D721Med (cell line): ENCODE measurements at regions not wholly inside any gene's neighbourhood (a gene's known extent, or its start where the extent isn't known, plus 50 kb on each side); places are given as distances from the start of the nearest gene placed in this dataset.

ENCODE experiments used
- DNase-seq: peaks from one replicate; pipeline ENCODE4 v3.0.0; 2011; ENCODE audit warnings: low spot score; ENCODE audit not compliant: insufficient read length
- FAIRE-seq: peaks from 2 replicates; lab custom pipeline; 2011; peaks lifted over from hg19 to GRCh38; lab: Jason Lieb, UNC
- TF ChIP-seq, protein P1 (sequence below): IDR thresholded peaks from 2 replicates; pipeline ENCODE4 v1.5.1; 2012; ENCODE audit warnings: mild to moderate bottlenecking, control low read depth; ENCODE audit not compliant: insufficient read depth; ENCODE audit errors: missing control alignments

DNA sequence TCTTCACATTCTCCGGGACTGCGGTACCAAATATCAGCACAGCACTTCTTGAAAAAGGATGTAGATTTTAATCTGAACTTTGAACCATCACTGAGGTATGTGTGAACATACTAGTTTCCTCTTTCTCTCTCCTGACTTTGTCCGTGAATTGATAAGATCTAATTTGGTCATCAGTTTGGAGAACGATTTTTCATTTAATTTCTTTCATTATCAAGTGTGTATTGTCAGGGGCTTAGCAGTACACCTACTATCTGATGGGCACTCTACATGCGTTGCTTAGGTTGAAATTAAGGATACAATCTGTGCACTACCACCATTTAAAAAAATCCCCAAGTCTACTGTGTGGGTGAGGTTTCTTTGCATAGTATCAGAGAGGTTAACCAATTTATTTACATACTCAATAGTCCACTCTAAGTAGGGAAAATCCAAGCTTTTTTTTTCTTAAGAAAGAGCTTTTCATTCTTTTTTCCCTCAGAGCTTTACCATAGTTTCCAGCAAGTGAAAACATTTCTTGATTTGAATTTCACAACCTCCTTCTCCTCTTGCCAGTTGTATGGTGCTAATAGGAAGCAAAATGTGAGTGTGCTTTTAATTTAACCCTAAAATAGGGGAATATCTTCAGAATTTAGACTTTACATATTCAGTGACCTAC is 105.4 kb upstream of the ESR1 start:
- TF ChIP-seq, protein P1, sequence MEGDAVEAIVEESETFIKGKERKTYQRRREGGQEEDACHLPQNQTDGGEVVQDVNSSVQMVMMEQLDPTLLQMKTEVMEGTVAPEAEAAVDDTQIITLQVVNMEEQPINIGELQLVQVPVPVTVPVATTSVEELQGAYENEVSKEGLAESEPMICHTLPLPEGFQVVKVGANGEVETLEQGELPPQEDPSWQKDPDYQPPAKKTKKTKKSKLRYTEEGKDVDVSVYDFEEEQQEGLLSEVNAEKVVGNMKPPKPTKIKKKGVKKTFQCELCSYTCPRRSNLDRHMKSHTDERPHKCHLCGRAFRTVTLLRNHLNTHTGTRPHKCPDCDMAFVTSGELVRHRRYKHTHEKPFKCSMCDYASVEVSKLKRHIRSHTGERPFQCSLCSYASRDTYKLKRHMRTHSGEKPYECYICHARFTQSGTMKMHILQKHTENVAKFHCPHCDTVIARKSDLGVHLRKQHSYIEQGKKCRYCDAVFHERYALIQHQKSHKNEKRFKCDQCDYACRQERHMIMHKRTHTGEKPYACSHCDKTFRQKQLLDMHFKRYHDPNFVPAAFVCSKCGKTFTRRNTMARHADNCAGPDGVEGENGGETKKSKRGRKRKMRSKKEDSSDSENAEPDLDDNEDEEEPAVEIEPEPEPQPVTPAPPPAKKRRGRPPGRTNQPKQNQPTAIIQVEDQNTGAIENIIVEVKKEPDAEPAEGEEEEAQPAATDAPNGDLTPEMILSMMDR, result no peak
- FAIRE-seq, result no peak
- no peak for DNase-seq

DNA sequence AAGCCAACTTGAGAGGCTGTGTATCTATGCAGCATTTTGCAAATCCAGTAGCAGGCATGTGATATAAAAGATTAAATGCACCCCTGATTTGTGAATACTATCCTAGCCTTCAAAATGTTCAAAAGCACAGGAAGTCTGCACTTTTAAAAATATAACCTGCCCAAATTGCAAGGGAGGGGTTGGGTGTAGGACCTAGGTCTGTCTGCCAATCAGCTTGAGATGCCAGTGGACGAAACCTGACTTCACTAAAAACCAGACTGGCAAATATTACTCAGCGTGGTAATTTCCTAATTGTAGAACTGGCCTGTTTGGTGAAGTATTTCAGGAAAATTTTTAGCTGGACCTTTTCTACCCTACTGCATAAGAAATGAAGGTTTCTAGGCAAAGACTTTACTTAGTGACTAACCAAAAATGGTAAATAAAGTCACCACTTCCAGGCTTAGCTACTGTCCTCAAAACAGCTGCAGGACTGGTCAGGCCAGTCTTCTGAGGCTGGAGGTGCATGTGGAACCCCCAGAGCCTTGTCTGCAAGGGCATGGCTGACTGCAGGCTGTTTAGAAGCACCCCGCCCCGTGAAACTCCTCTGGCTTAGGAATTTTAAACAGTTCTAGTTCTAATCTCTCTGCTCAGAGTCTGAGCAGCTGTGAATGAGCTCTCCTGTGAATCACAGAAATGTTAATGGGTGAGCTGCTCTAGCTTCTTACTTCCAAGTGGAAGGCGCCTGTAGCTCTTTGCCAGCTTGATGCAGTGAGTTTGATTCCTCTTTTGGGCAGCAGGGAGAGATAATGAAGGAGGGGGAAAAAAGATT is 104.4 kb upstream of the ESR1 start:
- FAIRE-seq (no peak), DNase-seq (no peak)
- TF ChIP-seq, protein P1, result no peak

DNA sequence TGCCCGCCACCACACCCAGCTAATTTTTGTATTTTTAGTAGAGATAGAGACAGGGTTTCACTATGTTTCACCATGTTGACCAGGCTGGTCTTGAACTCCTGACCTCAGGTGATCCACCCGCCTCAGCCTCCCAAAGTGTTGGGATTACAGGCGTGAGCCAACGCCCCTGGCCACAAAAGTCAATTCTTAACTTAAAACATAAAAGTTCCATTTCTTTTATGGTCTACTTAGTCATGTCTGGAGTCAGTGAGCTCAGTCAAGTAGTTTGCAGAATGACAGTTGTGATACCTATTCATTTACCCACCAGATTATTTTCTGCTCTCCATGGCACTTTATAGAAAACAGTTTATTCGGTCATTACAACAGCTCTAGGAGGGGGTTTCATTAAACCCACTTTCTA is 103.1 kb upstream of the ESR1 start:
- TF ChIP-seq, protein P1, result no peak
- no peak for FAIRE-seq
- no peak for DNase-seq

DNA sequence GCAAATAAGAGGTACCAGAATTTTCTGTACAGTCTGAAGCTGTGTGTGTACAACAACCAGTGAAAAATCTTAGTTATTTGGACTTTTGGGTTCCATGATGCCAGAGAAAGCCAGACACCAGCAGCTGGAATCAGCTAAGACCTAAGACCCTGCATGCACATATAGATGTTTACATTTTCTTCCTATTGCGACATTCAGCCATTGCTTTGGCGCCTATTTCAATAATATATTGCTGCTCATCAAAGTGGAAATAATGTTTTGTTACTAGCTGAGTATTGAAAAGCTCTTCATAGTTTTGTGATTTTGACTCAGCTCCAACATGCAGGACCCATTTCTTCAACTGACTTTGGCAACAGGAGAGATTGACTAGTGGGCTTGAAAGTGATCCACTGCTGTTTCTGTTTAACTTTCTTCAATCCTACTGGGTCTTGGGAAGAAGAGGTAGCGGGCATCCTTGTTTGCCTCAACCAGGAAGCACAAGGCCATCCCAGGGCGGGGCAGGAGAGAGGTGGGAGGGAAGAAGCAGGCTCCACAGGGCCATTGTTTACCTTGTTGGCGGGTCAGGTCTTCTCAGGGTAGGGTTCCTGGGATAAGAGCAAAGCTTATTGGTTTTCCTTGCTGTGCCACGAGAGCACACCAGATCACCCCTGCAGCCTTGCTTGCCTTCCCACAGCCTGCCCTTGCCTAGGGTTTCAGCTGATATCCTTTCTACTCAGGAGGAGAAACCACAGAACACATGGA is 101.3 kb upstream of the ESR1 start:
- TF ChIP-seq, protein P1, result no peak
- no peak for DNase-seq
- FAIRE-seq, result no peak

DNA sequence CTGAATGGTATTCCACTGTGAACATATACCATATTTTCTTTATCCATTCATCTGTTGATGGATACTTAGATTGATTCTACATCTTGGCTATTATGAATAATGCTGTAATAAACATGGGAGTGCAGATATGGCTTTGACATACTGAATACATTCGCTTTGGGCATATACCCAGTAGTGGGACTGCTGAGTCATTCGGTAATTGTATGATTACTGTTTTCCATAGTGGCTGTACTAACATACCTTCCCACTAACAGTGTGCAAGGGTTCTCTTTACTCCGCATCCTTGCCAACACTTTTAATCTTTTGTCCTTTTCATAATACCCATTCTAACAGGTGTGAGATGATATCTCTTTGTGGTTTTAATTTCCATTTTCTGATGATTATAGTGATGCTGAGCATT is 98.2 kb upstream of the ESR1 start:
- TF ChIP-seq, protein P1, result no peak
- DNase-seq, result no peak
- FAIRE-seq, result no peak

DNA sequence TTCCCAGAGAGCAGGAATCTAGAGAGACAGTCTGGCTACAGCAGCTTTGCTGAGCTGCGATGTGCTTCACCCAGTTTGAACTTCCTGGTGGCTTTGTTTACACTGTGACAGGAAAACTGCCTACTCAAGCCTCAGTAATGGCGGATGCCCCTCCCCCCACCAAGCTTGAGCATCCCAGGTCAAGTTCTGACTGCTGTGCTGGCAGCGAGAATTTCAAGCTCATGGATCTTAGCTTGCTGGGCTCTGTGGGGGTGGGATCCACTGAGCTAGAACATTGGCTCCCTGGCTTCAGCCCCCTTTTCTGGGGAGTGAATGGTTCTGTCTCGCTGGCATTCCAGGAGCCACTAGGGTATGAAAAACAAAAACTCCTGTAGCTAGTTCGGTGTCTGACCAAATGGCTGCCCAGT is 91.0 kb upstream of the ESR1 start:
- DNase-seq, result no peak
- TF ChIP-seq, protein P1, result no peak
- no peak for FAIRE-seq
